ENCODE measurements at regions not wholly inside any gene's neighbourhood (a gene's known extent, or its start where the extent isn't known, plus 50 kb on each side); places are given as distances from the start of the nearest gene placed in this dataset.

GRCh38 chr10:105986486-105986885 is 1178.0 kb downstream of the SORCS1 start:
- ChIA-PET CTCF (no interaction called here), POLR2A (no interaction called here)
- BruUV-seq (replicated peaks) = no TSS peak
- Histone ChIP-seq H3K4me1 (ENCODE audit: control insufficient read depth, extremely low read depth, insufficient read depth, low read length) (no peaks in the 10 kb centered on the region), H3K79me2 (ENCODE audit: control insufficient read depth, insufficient read depth, low read length) (no peaks in the 10 kb centered on the region), H3K9me1 (replicated peaks; ENCODE audit: control insufficient read depth, extremely low read depth, insufficient read depth, low read length) (no peaks in the 10 kb centered on the region), H3K27ac (ENCODE audit: insufficient read depth, low read depth, low read length) (no peak overlapping the region), H3K27me3 (ENCODE audit: control insufficient read depth in 2 of 2, insufficient read depth in 2 of 2, low read length in 2 of 2) (no peaks in the 10 kb centered on the region), H3K9ac (replicated peaks; ENCODE audit: extremely low read depth, insufficient read depth, low read length) (no peak overlapping the region), H3K4me2 (ENCODE audit: insufficient read depth, low read length) (no peak overlapping the region), H3K9me3 (replicated peaks; ENCODE audit: control insufficient read depth, insufficient read depth, low read length) (peaks cover 7% of the 10 kb centered on the region), H2AFZ (ENCODE audit: low read depth, low read length) (no peak overlapping the region), H3K36me3 (ENCODE audit: control insufficient read depth in 2 of 2, extremely low read depth in 1 of 2, insufficient read depth in 2 of 2, low read length in 2 of 2) (no peaks in the 10 kb centered on the region), H3K4me3 (replicated peaks in 1 of 3; ENCODE audit: insufficient read depth in 1 of 3, low read depth in 1 of 3, low read length in 3 of 3) (no peak overlapping the region), H4K20me1 (replicated peaks; ENCODE audit: control insufficient read depth, extremely low read depth, insufficient read depth, low read length) (no peaks in the 10 kb centered on the region)
- DNase-seq (ENCODE audit: low read depth, low spot score) (no peak), FAIRE-seq (no peak)
- intact Hi-C loops (cut with micrococcal nuclease) (no loop called here), dilution Hi-C loops (cut with MboI; ENCODE audit: extremely low pct_ligation_motif_present, low sequenced_read_pairs) (no loop called here)
- no peak for TF ChIP-seq MAX (IDR thresholded peaks at IDR 0.05; ENCODE audit: insufficient read depth, insufficient read length)
- TF ChIP-seq POLR2AphosphoS5 (IDR thresholded peaks at IDR 0.05; ENCODE audit: insufficient read depth, low read depth, low read length) = no peak
- no peak for TF ChIP-seq POLR2A (IDR thresholded peaks at IDR 0.05; ENCODE audit: low read depth, low read length)
- TF ChIP-seq CTCF (IDR thresholded peaks at IDR 0.05; ENCODE audit: extremely low read depth in 1 of 2, insufficient read depth in 1 of 2, low read depth in 1 of 2, low read length in 2 of 2) = no peak
- no peak for TF ChIP-seq JUN (IDR thresholded peaks at IDR 0.05; ENCODE audit: borderline replicate concordance, insufficient read depth, insufficient read length, low read depth)
- no peak for TF ChIP-seq FOS (IDR thresholded peaks at IDR 0.05; ENCODE audit: borderline replicate concordance, insufficient read depth, low read length)
- TF ChIP-seq EZH2 (IDR thresholded peaks at IDR 0.05; ENCODE audit: borderline replicate concordance, low read depth, low read length, severe bottlenecking) = no peak
- TF ChIP-seq MYC (IDR thresholded peaks at IDR 0.05; ENCODE audit: low read depth, low read length) = no peak
- no peak for TF ChIP-seq GATA2 (IDR thresholded peaks at IDR 0.05; ENCODE audit: insufficient read depth, insufficient read length, low read depth, low read length)

Data from endothelial cell of umbilical vein (primary cell).